HEK293 (cell line): ENCODE measurements at regions not wholly inside any gene's neighbourhood (a gene's known extent, or its start where the extent isn't known, plus 50 kb on each side); places are given as distances from the start of the nearest gene placed in this dataset.

Source experiments
- HOXA7 ChIP-seq: sonication (generic); formaldehyde crosslinking; IDR thresholded peaks from 2 replicates; pipeline ENCODE4 v1.8.1; 2022; ENCODE audit warnings: missing genetic modification reagents, borderline replicate concordance
- SALL2 ChIP-seq: fragments of 450-650 bp; formaldehyde crosslinking; IDR thresholded peaks from 2 replicates; pipeline ENCODE4 v1.5.0; 2017; ENCODE audit warnings: missing biosample characterization, mild to moderate bottlenecking, missing genetic modification characterization, borderline replicate concordance
- ZNF354C ChIP-seq: fragments of 450-650 bp; formaldehyde crosslinking; IDR thresholded peaks from 2 replicates; pipeline ENCODE4 v1.5.1; 2016; ENCODE audit warnings: missing biosample characterization, missing genetic modification characterization, low read depth, borderline replicate concordance
- ZNF777 ChIP-seq: fragments of 450-650 bp; formaldehyde crosslinking; IDR thresholded peaks from 2 replicates; pipeline ENCODE4 v1.5.1; 2017; ENCODE audit warnings: missing biosample characterization, missing genetic modification characterization, borderline replicate concordance
- TF ChIP-seq, protein P1 (sequence below): fragments of 450-650 bp; formaldehyde crosslinking; IDR thresholded peaks from 2 replicates; pipeline ENCODE4 v1.5.1; 2016; ENCODE audit warnings: missing biosample characterization, missing genetic modification characterization
- TF ChIP-seq, protein P2 (sequence below): sonication (generic); formaldehyde crosslinking; IDR thresholded peaks from 2 replicates; pipeline ENCODE4 v1.8.1; 2022; ENCODE audit warnings: mild to moderate bottlenecking, moderate library complexity, missing genetic modification reagents
- TF ChIP-seq, protein P3 (sequence below): fragments of 450-650 bp; formaldehyde crosslinking; IDR thresholded peaks from 2 replicates; pipeline ENCODE4 v1.5.1; 2016; ENCODE audit warnings: missing biosample characterization, missing genetic modification characterization

DNA sequence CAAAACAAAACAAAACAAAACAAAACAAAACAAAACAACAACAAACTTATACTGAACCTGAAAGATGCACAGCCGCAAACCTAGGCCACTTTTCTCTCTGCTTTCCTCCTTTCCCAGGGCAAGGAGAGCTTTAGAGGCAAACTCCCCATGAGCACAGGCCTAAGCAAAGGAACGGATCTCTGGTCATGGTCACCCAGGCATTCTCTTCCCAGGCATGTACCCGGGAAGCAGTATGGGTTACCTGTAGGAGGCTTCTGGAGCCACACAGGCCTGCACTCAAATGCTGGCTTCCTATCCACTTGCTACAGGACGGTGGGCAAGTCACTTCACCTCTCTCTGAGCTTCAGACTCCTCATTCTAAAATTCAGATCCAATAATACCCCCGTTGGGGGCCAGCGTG is 171.8 kb downstream of the SMAD6 start:
- TF ChIP-seq SALL2 (tag by site-specific recombination) (no peak), ZNF777 (tag by site-specific recombination) (no peak), HOXA7 (CRISPR knock-in tag) (no peak), ZNF354C (tag by site-specific recombination) (no peak)
- TF ChIP-seq, protein P1, sequence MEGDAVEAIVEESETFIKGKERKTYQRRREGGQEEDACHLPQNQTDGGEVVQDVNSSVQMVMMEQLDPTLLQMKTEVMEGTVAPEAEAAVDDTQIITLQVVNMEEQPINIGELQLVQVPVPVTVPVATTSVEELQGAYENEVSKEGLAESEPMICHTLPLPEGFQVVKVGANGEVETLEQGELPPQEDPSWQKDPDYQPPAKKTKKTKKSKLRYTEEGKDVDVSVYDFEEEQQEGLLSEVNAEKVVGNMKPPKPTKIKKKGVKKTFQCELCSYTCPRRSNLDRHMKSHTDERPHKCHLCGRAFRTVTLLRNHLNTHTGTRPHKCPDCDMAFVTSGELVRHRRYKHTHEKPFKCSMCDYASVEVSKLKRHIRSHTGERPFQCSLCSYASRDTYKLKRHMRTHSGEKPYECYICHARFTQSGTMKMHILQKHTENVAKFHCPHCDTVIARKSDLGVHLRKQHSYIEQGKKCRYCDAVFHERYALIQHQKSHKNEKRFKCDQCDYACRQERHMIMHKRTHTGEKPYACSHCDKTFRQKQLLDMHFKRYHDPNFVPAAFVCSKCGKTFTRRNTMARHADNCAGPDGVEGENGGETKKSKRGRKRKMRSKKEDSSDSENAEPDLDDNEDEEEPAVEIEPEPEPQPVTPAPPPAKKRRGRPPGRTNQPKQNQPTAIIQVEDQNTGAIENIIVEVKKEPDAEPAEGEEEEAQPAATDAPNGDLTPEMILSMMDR (tag by site-specific recombination): no peak
- TF ChIP-seq, protein P2, sequence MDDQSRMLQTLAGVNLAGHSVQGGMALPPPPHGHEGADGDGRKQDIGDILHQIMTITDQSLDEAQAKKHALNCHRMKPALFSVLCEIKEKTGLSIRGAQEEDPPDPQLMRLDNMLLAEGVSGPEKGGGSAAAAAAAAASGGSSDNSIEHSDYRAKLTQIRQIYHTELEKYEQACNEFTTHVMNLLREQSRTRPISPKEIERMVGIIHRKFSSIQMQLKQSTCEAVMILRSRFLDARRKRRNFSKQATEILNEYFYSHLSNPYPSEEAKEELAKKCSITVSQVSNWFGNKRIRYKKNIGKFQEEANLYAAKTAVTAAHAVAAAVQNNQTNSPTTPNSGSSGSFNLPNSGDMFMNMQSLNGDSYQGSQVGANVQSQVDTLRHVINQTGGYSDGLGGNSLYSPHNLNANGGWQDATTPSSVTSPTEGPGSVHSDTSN (CRISPR knock-in tag): no peak
- TF ChIP-seq, protein P3, sequence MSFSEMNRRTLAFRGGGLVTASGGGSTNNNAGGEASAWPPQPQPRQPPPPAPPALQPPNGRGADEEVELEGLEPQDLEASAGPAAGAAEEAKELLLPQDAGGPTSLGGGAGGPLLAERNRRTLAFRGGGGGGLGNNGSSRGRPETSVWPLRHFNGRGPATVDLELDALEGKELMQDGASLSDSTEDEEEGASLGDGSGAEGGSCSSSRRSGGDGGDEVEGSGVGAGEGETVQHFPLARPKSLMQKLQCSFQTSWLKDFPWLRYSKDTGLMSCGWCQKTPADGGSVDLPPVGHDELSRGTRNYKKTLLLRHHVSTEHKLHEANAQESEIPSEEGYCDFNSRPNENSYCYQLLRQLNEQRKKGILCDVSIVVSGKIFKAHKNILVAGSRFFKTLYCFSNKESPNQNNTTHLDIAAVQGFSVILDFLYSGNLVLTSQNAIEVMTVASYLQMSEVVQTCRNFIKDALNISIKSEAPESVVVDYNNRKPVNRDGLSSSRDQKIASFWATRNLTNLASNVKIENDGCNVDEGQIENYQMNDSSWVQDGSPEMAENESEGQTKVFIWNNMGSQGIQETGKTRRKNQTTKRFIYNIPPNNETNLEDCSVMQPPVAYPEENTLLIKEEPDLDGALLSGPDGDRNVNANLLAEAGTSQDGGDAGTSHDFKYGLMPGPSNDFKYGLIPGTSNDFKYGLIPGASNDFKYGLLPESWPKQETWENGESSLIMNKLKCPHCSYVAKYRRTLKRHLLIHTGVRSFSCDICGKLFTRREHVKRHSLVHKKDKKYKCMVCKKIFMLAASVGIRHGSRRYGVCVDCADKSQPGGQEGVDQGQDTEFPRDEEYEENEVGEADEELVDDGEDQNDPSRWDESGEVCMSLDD: no peak
